ENCODE measurements at regions not wholly inside any gene's neighbourhood (a gene's known extent, or its start where the extent isn't known, plus 50 kb on each side); places are given as distances from the start of the nearest gene placed in this dataset.

GRCh38 chr3:113062705-113063104, 71.9 kb downstream of the GTPBP8 start:
- no peak for TF ChIP-seq CTCF (conservative IDR thresholded peaks at IDR 0.05; ENCODE audit: control insufficient read depth, insufficient read depth, low read depth, low read length)
- H3K4me3 ChIP-seq (ENCODE audit: control insufficient read depth, low read depth, low read length) = no peak overlapping the region
- no peak for DNase-seq (ENCODE audit: low read depth)

GRCh38 chr3:113063126-113063894, 72.5 kb downstream of the GTPBP8 start:
- DNase-seq (ENCODE audit: low read depth) = peak; percentile 63
- H3K4me3 ChIP-seq (ENCODE audit: control insufficient read depth, low read depth, low read length) = no peak overlapping the region
- no peak for TF ChIP-seq CTCF (conservative IDR thresholded peaks at IDR 0.05; ENCODE audit: control insufficient read depth, insufficient read depth, low read depth, low read length)

- TF ChIP-seq CTCF (conservative IDR thresholded peaks at IDR 0.05; ENCODE audit: control insufficient read depth, insufficient read depth, low read depth, low read length) = no peak
- DNase-seq (ENCODE audit: low read depth) = no peak
- no peak overlapping the region for H3K4me3 ChIP-seq (ENCODE audit: control insufficient read depth, low read depth, low read length)
Measured at GRCh38 chr3:113064183-113064582, 73.4 kb downstream of the GTPBP8 start.

GRCh38 chr3:113065336-113065735, 74.6 kb downstream of the GTPBP8 start:
- no peak overlapping the region for H3K4me3 ChIP-seq (ENCODE audit: control insufficient read depth, low read depth, low read length)
- TF ChIP-seq CTCF (conservative IDR thresholded peaks at IDR 0.05; ENCODE audit: control insufficient read depth, insufficient read depth, low read depth, low read length) = no peak

GRCh38 chr3:113070072-113070640, 79.4 kb downstream of the GTPBP8 start:
- peak; percentile 93 for DNase-seq (ENCODE audit: low read depth)
- no peak overlapping the region for H3K4me3 ChIP-seq (ENCODE audit: control insufficient read depth, low read depth, low read length)
- TF ChIP-seq CTCF (conservative IDR thresholded peaks at IDR 0.05; ENCODE audit: control insufficient read depth, insufficient read depth, low read depth, low read length) = no peak

More at GRCh38 chr3:113065336-113065735, 74.6 kb downstream of the GTPBP8 start:
- no peak for DNase-seq (ENCODE audit: low read depth)

- DNase-seq (ENCODE audit: low read depth) = peak; percentile 80
- H3K4me3 ChIP-seq (ENCODE audit: control insufficient read depth, low read depth, low read length) = no peak overlapping the region
- no peak for TF ChIP-seq CTCF (conservative IDR thresholded peaks at IDR 0.05; ENCODE audit: control insufficient read depth, insufficient read depth, low read depth, low read length)
Measured at GRCh38 chr3:113070681-113071113, 79.9 kb downstream of the GTPBP8 start.

All from fibroblast of mammary gland (primary cell).